MCF 10A (cell line): ENCODE measurements at regions not wholly inside any gene's neighbourhood (a gene's known extent, or its start where the extent isn't known, plus 50 kb on each side); places are given as distances from the start of the nearest gene placed in this dataset.
A peak's percentile ranks its signal among the peaks of the same experiment; 100 is the strongest.
"Not testable (repeated sequence)": the region's sequence is repeated elsewhere in the genome, so short reads cannot be mapped to it uniquely, and the experiment has no call there.

ENCODE experiments used
- BruUV-seq: library from RNA; stranded (reverse); fragments of 400-500 nt; replicated peaks from 2 replicates; lab custom pipeline; 2021; lab: Mats Ljungman, UMichigan
- CTCF ChIA-PET: fragments of 300-600 bp; sonication (Branson Sonifier 250); formaldehyde crosslinking; extraction: SDS; loops from one replicate; lab custom pipeline; 2021; ENCODE audit warnings: antibody characterized with exemption, inconsistent platforms; lab: Yijun Ruan, JAX
- POLR2A ChIA-PET: fragments of 300-600, 350-650 bp; sonication (Branson Sonifier 250); formaldehyde crosslinking; extraction: SDS; loops from one replicate; lab custom pipeline; 2020; ENCODE audit warnings: antibody characterized with exemption, inconsistent platforms; lab: Yijun Ruan, JAX
- DNase-seq: peaks from one replicate; pipeline ENCODE4 v3.0.0-alpha.2; 2018; ENCODE audit not compliant: unreplicated experiment
- H3K27ac Mint-ChIP-seq: one replicate; pipeline ENCODE4 v1.8.0; 2022; ENCODE audit warnings: mild to moderate bottlenecking, low read depth, mixed read lengths; ENCODE audit not compliant: unreplicated experiment
- H3K27me3 Mint-ChIP-seq: one replicate; pipeline ENCODE4 v1.8.0; 2022; ENCODE audit warnings: mixed read lengths; ENCODE audit not compliant: insufficient read depth, unreplicated experiment
- H3K36me3 Mint-ChIP-seq: one replicate; pipeline ENCODE4 v1.8.0; 2022; ENCODE audit warnings: mild to moderate bottlenecking, moderate library complexity, mixed read lengths; ENCODE audit not compliant: insufficient read depth, unreplicated experiment
- H3K4me1 Mint-ChIP-seq: one replicate; pipeline ENCODE4 v1.8.0; 2022; ENCODE audit warnings: mixed read lengths; ENCODE audit not compliant: insufficient read depth, unreplicated experiment
- H3K4me3 Mint-ChIP-seq: one replicate; pipeline ENCODE4 v1.8.0; 2022; ENCODE audit warnings: mild to moderate bottlenecking, moderate library complexity, mixed read lengths; ENCODE audit not compliant: unreplicated experiment
- H3K9me3 Mint-ChIP-seq: one replicate; pipeline ENCODE4 v1.8.0; 2022; ENCODE audit warnings: mixed read lengths; ENCODE audit not compliant: unreplicated experiment
- CTCF ChIP-seq: fragments of 200-600 bp; IDR thresholded peaks from one replicate; pipeline ENCODE4 v1.8.0; 2022; ENCODE audit warnings: antibody characterized with exemption, mild to moderate bottlenecking; ENCODE audit not compliant: unreplicated experiment
- intact Hi-C: fragments of 100-400 bp; cut with micrococcal nuclease; formaldehyde crosslinking; loops from 2 replicates; pipeline ENCODE4 v1.14.1; 2022

DNA sequence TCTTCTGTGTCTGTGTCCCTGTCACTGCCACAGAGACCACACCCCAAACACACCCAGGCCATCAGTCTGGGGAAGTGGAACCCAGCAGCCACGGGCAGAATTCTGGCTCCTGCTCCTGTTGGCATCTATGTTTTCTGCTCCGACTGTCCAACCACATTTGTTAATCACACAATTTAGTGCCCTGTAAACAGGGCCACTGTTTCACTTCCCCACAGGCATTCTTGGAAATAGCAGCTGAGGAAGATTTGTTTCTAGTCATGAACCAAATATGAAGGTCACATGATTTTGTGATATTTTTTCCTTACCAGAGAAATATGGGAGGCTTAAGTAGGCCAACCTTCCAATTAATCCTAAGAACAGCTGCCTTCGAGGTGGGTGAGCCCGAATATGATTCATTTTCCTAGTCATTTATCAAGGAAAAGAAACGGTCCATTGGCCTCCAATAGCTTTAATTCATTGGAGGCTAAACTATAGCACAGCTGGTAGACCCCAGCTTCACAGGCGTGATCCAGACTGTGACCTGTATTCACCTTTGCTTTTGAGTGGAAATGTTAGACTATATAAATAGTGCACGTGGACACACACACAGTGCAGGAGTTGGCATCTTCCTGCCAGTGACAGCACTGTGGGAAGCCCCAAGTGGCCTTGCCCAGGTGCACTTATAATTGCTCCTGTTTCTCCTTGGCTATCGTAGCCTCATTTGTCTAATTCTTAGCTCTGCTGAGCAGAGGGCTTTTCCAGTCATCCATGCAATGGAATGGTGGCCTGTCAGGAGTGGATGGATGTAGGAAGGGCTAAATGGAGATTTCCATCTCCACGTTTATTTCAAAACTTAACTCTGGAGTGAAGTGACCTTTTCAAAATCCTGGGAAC, 267.9 kb downstream of the LPIN1 start:
- H3K4me1 Mint-ChIP-seq, result no peaks in the 10 kb centered on the region
- no peak overlapping the region for H3K4me3 Mint-ChIP-seq
- ChIA-PET CTCF (interaction anchor here (0.6 kb wide), 1 partner anchor 178 kb away, joined by 3 read pairs; no protein-coding TSS in a partner anchor), POLR2A (interaction anchor here (0.6 to 0.9 kb wide), 2 partner anchors 49 to 117 kb away, joined by 3 read pairs; no protein-coding TSS in a partner anchor)
- H3K27me3 Mint-ChIP-seq, result no peaks in the 10 kb centered on the region
- no peaks in the 10 kb centered on the region for H3K9me3 Mint-ChIP-seq
- DNase-seq, result no peak
- no peak overlapping the region for H3K27ac Mint-ChIP-seq
- H3K36me3 Mint-ChIP-seq, result no peaks in the 10 kb centered on the region
- no peak for TF ChIP-seq CTCF
- BruUV-seq, result no TSS peak
- intact Hi-C loops, result no loop called here

GRCh38 chr2:12017499-12018157, 271.2 kb downstream of the LPIN1 start:
- no peaks in the 10 kb centered on the region for H3K27me3 Mint-ChIP-seq
- CTCF ChIA-PET, result no interaction called here
- no peak for TF ChIP-seq CTCF
- no peaks in the 10 kb centered on the region for H3K4me1 Mint-ChIP-seq
- POLR2A ChIA-PET, result interaction anchor here (1.0 kb wide), 1 partner anchor 12 kb away, joined by 3 read pairs; no protein-coding TSS in a partner anchor
- no TSS peak for BruUV-seq
- intact Hi-C loops, result no loop called here
- DNase-seq, result no peak
- H3K27ac Mint-ChIP-seq, result no peak overlapping the region
- H3K4me3 Mint-ChIP-seq, result no peak overlapping the region
- H3K9me3 Mint-ChIP-seq, result peaks cover 14% of the 10 kb centered on the region
- no peaks in the 10 kb centered on the region for H3K36me3 Mint-ChIP-seq

DNA sequence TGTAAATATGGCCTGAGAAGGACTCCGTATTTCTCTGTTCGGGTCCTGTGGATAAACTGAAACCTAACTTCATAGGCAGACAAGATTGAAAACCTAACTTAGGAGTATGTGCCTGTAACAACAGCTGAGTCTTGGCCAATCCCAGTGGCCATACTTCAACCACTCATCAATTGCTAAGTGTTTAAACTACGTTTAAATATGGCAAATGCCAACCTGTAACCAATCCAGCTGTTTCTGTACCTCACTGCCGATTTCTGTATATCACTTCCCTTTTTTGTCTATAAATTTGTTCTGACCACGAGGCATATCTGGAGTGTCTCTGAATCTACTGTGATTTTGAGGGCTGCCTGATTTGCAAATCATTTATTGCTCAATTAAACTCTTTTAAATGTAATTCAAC, 272.3 kb downstream of the LPIN1 start:
- H3K4me1 Mint-ChIP-seq, DNase-seq, H3K36me3 Mint-ChIP-seq, intact Hi-C loops, BruUV-seq, H3K4me3 Mint-ChIP-seq, H3K27me3 Mint-ChIP-seq, H3K27ac Mint-ChIP-seq: not testable (repeated sequence)
- peaks cover 14% of the 10 kb centered on the region for H3K9me3 Mint-ChIP-seq
- ChIA-PET POLR2A (interaction anchor here (1.0 kb wide), 1 partner anchor 13 kb away, joined by 3 read pairs; no protein-coding TSS in a partner anchor), CTCF (interaction anchor here (0.9 kb wide), 1 partner anchor 22 kb away, joined by 3 read pairs; no protein-coding TSS in a partner anchor)

GRCh38 chr2:12020833-12021469, 274.5 kb downstream of the LPIN1 start:
- DNase-seq, result no peak
- no peaks in the 10 kb centered on the region for H3K36me3 Mint-ChIP-seq
- peaks cover 6% of the 10 kb centered on the region for H3K4me1 Mint-ChIP-seq
- ChIA-PET POLR2A (interaction anchor here (1.2 kb wide), 1 partner anchor 14 kb away, joined by 4 read pairs; no protein-coding TSS in a partner anchor), CTCF (no interaction called here)
- H3K9me3 Mint-ChIP-seq, result peaks cover 14% of the 10 kb centered on the region
- H3K4me3 Mint-ChIP-seq, result no peak overlapping the region
- intact Hi-C loops, result no loop called here
- no peak overlapping the region for H3K27ac Mint-ChIP-seq
- BruUV-seq, result no TSS peak
- TF ChIP-seq CTCF, result no peak
- H3K27me3 Mint-ChIP-seq, result no peaks in the 10 kb centered on the region

GRCh38 chr2:12024197-12024907, 277.9 kb downstream of the LPIN1 start:
- POLR2A ChIA-PET, H3K4me3 Mint-ChIP-seq, BruUV-seq, H3K27ac Mint-ChIP-seq, H3K36me3 Mint-ChIP-seq, intact Hi-C loops, CTCF ChIA-PET, H3K27me3 Mint-ChIP-seq, H3K4me1 Mint-ChIP-seq: not testable (repeated sequence)
- peaks cover 14% of the 10 kb centered on the region for H3K9me3 Mint-ChIP-seq
- DNase-seq, result peak; percentile 54
